ENCODE measurements at regions not wholly inside any gene's neighbourhood (a gene's known extent, or its start where the extent isn't known, plus 50 kb on each side); places are given as distances from the start of the nearest gene placed in this dataset.

DNA sequence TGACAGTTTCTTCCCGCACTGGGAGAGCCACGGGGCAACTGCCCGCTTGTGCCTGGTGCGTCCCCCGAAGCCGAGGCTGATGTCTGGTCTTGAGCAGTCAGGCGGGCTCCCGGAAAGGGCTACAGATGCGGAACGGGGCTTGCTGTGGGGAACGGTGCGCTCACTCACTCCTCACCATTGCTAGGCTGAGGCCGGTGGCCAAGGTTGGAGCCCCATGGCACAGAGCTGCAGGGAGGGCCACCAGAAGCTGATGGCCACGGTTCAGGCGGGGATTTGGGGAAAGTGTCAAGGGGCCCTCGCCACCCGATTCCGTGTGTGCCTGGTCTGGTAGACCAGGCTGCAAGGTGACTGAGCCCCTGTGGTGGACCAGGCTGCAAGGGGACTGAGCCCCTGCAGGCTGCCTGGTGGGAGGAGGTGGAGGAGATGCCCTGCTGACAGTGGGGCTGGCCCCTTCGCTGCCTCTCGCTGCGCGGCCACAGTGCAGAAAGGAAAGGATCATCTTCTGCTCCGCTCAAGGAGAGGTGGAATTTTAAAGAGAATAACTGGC is 1315.8 kb downstream of the BRD1 start:
- WGBS, 2 experiments (ENCODE audit: low coverage in 1 of 2, low lambda C conversion rate in 2 of 2, missing lambda C conversion rate in 2 of 2) = 84 to 91% methylated on average over 23 of the region's 23 CpGs
- no peaks in the 10 kb centered on the region for H3K79me2 ChIP-seq (ENCODE audit: insufficient read depth)
- H3K27me3 ChIP-seq (replicated peaks; ENCODE audit: insufficient read depth) = no peaks in the 10 kb centered on the region
- in situ Hi-C loops (cut with MboI) = no loop called here
- no peaks in the 10 kb centered on the region for H3F3A ChIP-seq (ENCODE audit: insufficient read depth)
- no peak overlapping the region for H3K4me2 ChIP-seq (ENCODE audit: unreplicated experiment)
- DNase-seq = no peak
- H4K20me1 ChIP-seq (ENCODE audit: insufficient read depth) = no peaks in the 10 kb centered on the region
- H3K9ac ChIP-seq = no peak overlapping the region
- no peaks in the 10 kb centered on the region for H3K4me1 ChIP-seq (ENCODE audit: insufficient read depth)
- H2AFZ ChIP-seq = no peak overlapping the region
- H3K36me3 ChIP-seq (ENCODE audit: low read depth) = no peaks in the 10 kb centered on the region
- no peaks in the 10 kb centered on the region for H3K9me3 ChIP-seq (ENCODE audit: low read depth)
- no peak overlapping the region for H3K27ac ChIP-seq
- TF ChIP-seq EZH2phosphoT487 (IDR thresholded peaks at IDR 0.05; ENCODE audit: insufficient read depth, low read depth) (no peak), EZH2 (IDR thresholded peaks at IDR 0.05; ENCODE audit: insufficient read depth, poor library complexity, severe bottlenecking) (no peak)
- H3K4me3 ChIP-seq = no peak overlapping the region
- no peaks in the 10 kb centered on the region for H3K9me2 ChIP-seq (ENCODE audit: insufficient read depth)

DNA sequence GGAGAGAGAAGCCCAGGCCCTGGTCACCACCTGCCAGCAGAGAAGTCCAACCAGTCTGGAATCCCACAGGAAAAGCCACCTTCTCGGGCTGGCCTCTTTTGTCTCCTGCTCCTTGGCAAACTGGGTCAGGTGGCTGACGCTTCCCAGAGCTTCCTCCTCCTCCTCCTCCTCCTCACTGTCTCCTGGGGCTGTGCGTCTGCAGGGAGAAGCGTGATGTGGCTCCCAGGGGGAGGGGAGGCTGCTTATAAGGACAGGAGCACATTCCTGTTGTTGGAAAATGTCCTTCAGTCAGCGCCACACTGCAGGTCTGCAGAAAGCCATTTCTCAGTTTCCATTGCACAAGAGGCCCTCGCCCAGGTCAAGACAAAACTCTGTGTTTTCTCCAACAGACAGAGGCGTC is 1316.5 kb downstream of the BRD1 start:
- Histone ChIP-seq H3K79me2 (ENCODE audit: insufficient read depth) (no peaks in the 10 kb centered on the region), H3K9ac (no peak overlapping the region), H3K27ac (no peak overlapping the region), H4K20me1 (ENCODE audit: insufficient read depth) (no peaks in the 10 kb centered on the region), H3F3A (ENCODE audit: insufficient read depth) (no peaks in the 10 kb centered on the region), H2AFZ (no peak overlapping the region), H3K4me1 (ENCODE audit: insufficient read depth) (no peaks in the 10 kb centered on the region), H3K27me3 (replicated peaks; ENCODE audit: insufficient read depth) (no peaks in the 10 kb centered on the region), H3K9me2 (ENCODE audit: insufficient read depth) (no peaks in the 10 kb centered on the region), H3K9me3 (ENCODE audit: low read depth) (no peaks in the 10 kb centered on the region), H3K36me3 (ENCODE audit: low read depth) (no peaks in the 10 kb centered on the region), H3K4me2 (ENCODE audit: unreplicated experiment) (no peak overlapping the region), H3K4me3 (no peak overlapping the region)
- TF ChIP-seq EZH2phosphoT487 (IDR thresholded peaks at IDR 0.05; ENCODE audit: insufficient read depth, low read depth) (no peak), EZH2 (IDR thresholded peaks at IDR 0.05; ENCODE audit: insufficient read depth, poor library complexity, severe bottlenecking) (no peak)
- in situ Hi-C loops (cut with MboI) = no loop called here
- WGBS, 2 experiments (ENCODE audit: low coverage in 1 of 2, low lambda C conversion rate in 2 of 2, missing lambda C conversion rate in 2 of 2) = 62% methylated on average over 7 of the region's 7 CpGs
- no peak for DNase-seq

DNA sequence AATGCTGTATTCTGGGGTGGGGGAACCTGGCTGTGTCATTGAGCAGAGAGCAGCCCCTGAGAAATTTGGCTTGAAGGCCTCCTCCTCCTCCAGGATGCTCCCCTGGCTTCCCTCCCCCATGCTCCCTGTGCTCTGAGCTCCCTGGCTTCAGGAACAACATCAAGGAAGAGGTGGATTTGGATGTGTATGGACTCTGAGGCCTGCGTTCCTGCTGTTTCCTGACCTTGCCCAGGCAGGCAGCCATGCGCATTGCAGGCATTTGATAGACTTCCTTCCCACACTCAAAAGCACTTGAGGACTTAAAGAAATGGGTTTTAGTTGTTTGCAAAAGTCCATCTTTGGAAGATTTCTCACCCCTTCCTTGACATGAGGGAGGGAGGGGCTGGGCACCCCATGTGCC is 1317.1 kb downstream of the BRD1 start:
- H3K4me1 ChIP-seq (ENCODE audit: insufficient read depth) = no peaks in the 10 kb centered on the region
- 71 to 87% methylated on average over 2 of the region's 2 CpGs for WGBS, 2 experiments (ENCODE audit: low coverage in 1 of 2, low lambda C conversion rate in 2 of 2, missing lambda C conversion rate in 2 of 2)
- H3K36me3 ChIP-seq (ENCODE audit: low read depth) = no peaks in the 10 kb centered on the region
- no peak overlapping the region for H2AFZ ChIP-seq
- H3F3A ChIP-seq (ENCODE audit: insufficient read depth) = no peaks in the 10 kb centered on the region
- H3K4me2 ChIP-seq (ENCODE audit: unreplicated experiment) = no peak overlapping the region
- in situ Hi-C loops (cut with MboI) = no loop called here
- TF ChIP-seq EZH2 (IDR thresholded peaks at IDR 0.05; ENCODE audit: insufficient read depth, poor library complexity, severe bottlenecking) (no peak), EZH2phosphoT487 (IDR thresholded peaks at IDR 0.05; ENCODE audit: insufficient read depth, low read depth) (no peak)
- H3K27me3 ChIP-seq (replicated peaks; ENCODE audit: insufficient read depth) = no peaks in the 10 kb centered on the region
- no peak overlapping the region for H3K9ac ChIP-seq
- DNase-seq = no peak
- no peak overlapping the region for H3K27ac ChIP-seq
- H3K4me3 ChIP-seq = no peak overlapping the region
- H3K79me2 ChIP-seq (ENCODE audit: insufficient read depth) = no peaks in the 10 kb centered on the region
- H4K20me1 ChIP-seq (ENCODE audit: insufficient read depth) = no peaks in the 10 kb centered on the region
- no peaks in the 10 kb centered on the region for H3K9me3 ChIP-seq (ENCODE audit: low read depth)
- H3K9me2 ChIP-seq (ENCODE audit: insufficient read depth) = no peaks in the 10 kb centered on the region

DNA sequence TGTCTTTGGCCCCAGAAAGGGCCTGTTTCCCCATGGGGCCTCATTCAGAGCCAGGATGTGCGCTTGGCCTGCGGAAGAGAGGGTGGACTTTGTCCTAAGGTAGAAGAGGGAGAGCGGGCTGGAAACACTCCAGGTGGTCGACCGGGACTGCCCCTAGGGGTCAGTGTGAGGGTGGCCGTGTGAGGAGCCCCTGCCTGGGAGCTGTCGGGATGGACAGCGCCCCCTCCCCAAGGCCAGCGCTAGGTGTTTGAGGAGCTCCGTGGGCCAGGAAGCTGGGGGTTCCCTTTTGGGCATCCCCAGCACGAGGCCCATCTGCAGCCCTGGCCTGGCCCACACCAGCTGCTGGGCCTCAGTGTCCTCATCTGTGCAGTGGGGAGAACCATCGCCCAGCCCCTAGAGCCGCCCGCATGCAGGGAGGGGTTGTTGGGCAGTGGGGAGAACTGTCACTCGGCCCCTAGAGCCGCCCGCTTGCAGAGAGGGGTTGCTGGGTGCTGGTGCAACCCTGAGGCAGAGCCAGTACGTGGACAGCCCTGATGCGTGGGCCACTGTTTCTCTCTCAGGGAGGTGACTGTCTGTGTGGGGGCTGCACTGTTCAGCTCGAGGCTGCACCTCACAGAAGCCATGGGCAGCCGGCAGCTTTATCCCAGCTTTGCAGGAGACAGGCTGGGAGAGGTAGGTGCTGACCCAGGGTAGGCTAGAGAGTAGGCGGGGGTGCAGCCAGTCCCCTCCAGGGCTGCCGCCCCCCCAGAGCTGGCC is 1319.9 kb downstream of the BRD1 start:
- Histone ChIP-seq H3K4me2 (ENCODE audit: unreplicated experiment) (no peak overlapping the region), H3K9me2 (ENCODE audit: insufficient read depth) (no peaks in the 10 kb centered on the region), H3K27ac (no peak overlapping the region), H3K36me3 (ENCODE audit: low read depth) (no peaks in the 10 kb centered on the region), H3K9ac (no peak overlapping the region), H3K27me3 (replicated peaks; ENCODE audit: insufficient read depth) (no peaks in the 10 kb centered on the region), H3K4me3 (no peak overlapping the region), H3K4me1 (ENCODE audit: insufficient read depth) (no peaks in the 10 kb centered on the region), H3K79me2 (ENCODE audit: insufficient read depth) (no peaks in the 10 kb centered on the region), H4K20me1 (ENCODE audit: insufficient read depth) (no peaks in the 10 kb centered on the region), H3K9me3 (ENCODE audit: low read depth) (no peaks in the 10 kb centered on the region), H2AFZ (no peak overlapping the region), H3F3A (ENCODE audit: insufficient read depth) (no peaks in the 10 kb centered on the region)
- 76 to 80% methylated on average over 21 to 23 of the region's 23 CpGs for WGBS, 2 experiments (ENCODE audit: low coverage in 1 of 2, low lambda C conversion rate in 2 of 2, missing lambda C conversion rate in 2 of 2)
- DNase-seq = no peak
- in situ Hi-C loops (cut with MboI) = no loop called here
- TF ChIP-seq EZH2phosphoT487 (IDR thresholded peaks at IDR 0.05; ENCODE audit: insufficient read depth, low read depth) (no peak), EZH2 (IDR thresholded peaks at IDR 0.05; ENCODE audit: insufficient read depth, poor library complexity, severe bottlenecking) (no peak)
